Cerebellar nuclear complex (tissue), 1 donor: ENCODE measurements at regions not wholly inside any gene's neighbourhood (a gene's known extent, or its start where the extent isn't known, plus 50 kb on each side); places are given as distances from the start of the nearest gene placed in this dataset.
"Not testable (repeated sequence)": the region's sequence is repeated elsewhere in the genome, so short reads cannot be mapped to it uniquely, and the experiment has no call there.

Experiments
- DNase-seq, 2 experiments: peaks; one replicate each; lab custom pipeline; 2025; lab: John Stamatoyannopoulos, UW

GRCh38 chr15:96051598-96051997 lies 278.9 kb upstream of the NR2F2 start:
- DNase-seq: no peak

DNA sequence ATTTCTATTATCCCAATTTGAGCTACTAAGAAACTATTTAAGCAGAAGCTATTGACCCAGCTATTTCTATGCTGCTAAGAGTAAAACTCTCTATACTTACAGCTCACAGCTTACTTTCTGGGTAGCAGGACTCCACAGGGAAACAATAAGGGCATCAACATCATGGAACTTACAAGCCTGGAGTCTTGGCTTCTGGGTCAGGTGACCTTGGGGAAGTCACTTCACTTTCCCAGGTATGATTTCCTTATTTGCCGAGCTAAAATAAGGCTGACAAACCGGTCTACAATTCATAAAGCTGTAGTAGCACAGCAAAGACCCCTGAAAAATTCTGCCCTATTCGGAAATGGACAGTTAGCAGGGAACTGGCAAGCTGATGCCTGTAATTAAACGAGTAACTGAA lies 278.3 kb upstream of the NR2F2 start:
- DNase-seq: no peak

- DNase-seq: no peak
These were observed 277.9 kb upstream of the NR2F2 start for GRCh38 chr15:96052572-96053030.

DNA sequence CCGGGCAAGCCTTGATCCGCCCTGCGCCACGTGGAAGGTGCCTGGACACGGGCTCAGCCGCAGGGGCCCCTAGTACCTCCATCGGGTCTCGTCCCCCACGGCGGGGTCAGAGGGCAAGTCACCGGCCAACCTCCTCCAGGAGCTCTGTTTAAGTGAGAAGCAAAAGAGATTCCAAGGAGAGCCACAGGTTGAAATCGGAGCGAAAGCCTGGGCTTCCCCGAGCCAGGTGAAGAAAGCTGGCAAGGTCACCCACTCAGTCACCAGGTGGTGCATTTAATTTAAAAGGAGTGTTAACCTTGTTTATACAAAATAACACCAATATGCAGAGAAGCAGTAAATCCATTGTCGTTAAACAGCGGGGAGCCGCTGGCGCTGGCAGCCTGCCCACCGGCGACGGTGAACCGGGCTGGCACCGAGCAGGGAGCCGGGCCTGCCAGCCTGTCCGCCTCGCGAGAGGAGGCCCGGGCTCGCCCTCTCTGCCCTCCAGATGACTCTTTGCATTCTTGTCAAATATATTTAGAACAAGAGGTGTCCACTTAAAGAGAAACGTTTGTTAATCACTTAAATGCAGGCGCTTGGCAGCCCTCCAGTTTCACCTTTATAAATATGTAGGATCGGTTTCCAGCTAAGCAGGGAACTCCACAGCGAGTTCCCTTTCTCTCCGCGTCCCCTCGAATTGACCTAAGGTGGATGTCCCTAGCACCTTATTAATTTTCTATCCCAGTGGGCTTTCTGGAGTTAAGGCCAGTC lies 277.3 kb upstream of the NR2F2 start:
- no peak for DNase-seq

DNA sequence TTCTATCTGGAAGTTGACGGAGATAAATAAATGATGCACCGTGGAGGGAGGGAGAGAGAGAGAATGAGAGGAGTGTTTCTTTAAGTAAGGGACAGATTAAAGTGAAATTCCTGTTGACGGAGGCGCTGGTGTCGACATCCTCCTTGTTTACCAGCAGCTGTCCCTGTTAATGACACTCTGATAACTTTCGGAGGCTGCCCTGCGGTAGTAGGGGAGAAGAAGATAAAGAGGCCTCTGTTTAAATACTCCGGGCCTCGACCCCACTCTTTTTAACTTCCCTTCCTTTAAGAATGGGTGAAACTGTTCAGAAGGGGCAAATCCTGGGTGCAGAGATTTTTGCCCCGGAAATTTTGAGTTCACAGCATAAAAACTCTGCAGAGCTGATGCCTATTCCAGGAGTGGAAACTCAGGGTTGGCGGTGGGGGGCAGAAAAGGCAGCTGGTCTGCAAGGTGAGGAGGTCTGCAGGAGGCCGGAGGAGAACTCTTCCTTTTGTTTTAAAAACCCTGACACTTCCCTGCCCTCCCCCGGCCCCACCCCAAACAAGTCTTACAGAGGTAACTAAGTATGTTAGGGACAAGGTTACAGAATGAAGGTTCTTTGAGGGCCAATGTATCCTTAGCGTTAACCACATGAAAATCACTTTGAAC lies 276.6 kb upstream of the NR2F2 start:
- no peak for DNase-seq

DNA sequence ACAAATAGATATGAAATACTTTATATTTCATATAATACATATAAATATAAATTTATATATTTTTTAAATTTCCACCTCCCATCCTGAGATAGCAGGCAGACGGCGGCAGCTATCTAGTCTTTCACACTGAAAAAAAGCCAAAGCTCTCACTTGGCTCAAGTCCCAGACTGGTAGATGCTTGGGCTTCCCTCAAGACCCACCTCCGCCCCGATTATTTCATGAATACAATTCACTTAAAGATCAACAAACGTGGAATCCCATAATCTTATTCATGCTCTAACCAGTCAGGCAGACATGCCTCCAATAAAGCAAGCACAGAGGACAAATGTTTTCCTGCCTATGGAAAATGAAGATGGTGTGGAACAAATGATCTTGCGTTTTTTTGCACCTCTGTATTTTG lies 275.9 kb upstream of the NR2F2 start:
- DNase-seq: no peak

DNA sequence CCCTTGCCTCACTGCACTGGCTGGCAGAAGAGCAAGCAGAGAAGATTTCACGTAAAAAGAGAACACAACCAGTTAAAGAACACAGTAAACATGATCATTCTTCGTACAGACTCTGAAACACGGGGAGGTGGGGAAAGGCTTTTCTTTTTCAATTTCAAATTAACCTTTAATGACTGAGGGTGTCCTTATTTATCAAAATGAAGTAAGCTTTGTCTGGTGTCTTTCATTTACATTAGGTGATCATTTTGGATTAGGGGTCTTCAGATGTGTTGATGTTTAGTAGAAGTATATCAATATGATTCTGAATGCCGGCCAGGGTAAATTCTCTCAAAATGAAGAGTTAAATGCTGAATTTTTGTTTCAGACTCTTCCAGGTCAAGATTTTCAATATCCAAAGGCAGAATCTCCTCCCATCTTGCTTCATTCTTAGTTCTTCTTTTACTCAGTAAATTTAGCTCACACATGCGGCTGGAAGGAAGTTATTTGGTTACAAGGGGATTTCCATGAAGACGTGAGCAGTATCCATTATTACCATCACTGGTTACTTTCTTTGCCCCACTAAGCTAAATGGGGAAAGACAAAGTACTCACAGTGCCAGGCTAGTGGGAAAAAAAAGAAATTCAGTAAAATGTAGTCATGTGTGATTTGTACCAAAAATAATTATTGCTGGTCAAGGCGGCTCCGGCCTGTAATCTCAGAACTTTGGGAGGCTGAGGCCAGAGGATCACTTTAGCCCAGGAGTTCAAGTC lies 272.2 kb upstream of the NR2F2 start:
- DNase-seq: no peak

DNA sequence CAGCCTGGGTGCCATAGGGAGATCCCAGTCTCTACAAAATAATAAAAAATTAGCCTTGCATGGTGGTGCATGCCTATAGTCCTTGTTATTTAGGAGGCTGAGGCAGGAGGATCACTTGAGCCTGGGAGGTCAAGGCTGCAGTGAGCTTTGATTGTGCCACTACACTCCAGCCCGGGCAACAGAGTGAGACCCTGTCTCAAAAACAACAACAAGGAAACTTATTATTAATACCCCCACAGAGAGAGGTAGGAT lies 271.7 kb upstream of the NR2F2 start:
- not testable (repeated sequence) for DNase-seq

GRCh38 chr15:96060591-96060990 lies 269.9 kb upstream of the NR2F2 start:
- DNase-seq: not testable (repeated sequence)

- DNase-seq: no peak
These were observed 266.1 kb upstream of the NR2F2 start for GRCh38 chr15:96064351-96064756.

- no peak for DNase-seq
These were observed 264.4 kb upstream of the NR2F2 start for GRCh38 chr15:96066126-96066525.

DNA sequence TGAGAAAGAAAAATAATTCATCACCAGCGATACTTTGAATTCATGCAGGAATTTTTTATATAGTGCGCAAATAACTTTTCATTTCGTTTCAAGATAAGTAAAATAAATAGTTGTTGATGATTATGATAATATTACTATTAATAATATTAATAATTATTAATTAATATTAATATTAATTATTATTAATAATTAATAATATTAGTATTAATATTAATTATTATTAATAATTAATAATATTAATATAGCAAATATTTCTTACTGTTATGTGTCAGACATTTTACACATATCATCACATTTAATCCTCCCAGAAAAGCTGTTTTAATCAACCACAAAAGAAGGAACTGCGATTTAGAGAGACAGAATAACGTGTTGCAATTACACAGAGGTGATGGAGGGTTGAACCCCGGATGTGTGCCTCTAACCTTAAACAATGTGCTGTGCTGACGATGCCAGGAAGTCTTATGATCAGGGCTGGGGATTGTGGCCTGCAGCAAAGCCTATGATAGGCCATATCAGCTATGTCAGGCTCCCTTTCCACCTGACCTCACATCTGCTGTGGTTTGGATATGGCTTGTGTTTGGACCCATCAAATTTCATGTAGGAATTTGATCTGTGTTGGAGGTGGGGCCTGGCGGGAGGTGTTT lies 263.5 kb upstream of the NR2F2 start:
- DNase-seq: no peak

DNA sequence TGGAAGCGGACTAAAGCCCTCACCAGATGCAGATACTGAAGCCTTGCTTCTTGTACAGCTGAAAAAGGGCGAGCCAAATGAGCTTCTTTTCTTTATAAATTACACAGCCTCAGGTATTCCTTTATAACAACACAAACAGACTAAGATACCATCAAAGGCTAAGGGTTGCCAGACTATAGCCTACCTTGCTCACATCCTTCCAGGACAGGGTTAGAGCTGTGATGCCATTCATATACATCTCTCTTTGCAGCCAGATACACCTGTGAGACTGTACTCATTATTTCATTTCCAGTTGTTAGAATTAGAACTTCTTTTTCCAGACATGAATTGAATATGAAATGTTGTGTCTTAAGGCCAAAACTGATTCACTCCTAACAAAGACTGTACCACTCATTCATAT lies 262.8 kb upstream of the NR2F2 start:
- DNase-seq: no peak

- DNase-seq: no peak
These were observed 261.6 kb upstream of the NR2F2 start for GRCh38 chr15:96068897-96069296.

- DNase-seq: no peak
These were observed 259.9 kb upstream of the NR2F2 start for GRCh38 chr15:96070636-96071035.

DNA sequence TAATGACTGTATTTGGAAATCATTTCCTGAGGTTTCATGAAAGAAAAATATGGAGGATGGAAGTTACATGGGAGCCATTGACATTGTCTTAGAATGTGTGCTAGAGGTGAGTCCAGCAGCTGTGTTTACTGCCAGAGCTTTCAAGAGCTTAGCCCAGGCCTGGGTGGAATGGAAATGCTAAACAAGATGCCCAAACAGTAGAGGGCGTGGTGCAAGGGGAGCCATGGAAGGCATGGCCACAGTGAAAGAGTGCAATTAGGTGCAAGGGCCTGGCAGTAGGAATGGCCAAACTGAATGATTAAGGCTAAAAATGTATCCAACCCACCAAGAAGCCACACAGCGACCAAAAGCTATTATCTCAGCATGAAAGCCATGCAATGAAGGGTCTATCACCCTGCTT lies 257.7 kb upstream of the NR2F2 start:
- DNase-seq: no peak

GRCh38 chr15:96073908-96074307 lies 256.6 kb upstream of the NR2F2 start:
- no peak for DNase-seq

- no peak for DNase-seq
These were observed 254.6 kb upstream of the NR2F2 start for GRCh38 chr15:96075895-96076294.

DNA sequence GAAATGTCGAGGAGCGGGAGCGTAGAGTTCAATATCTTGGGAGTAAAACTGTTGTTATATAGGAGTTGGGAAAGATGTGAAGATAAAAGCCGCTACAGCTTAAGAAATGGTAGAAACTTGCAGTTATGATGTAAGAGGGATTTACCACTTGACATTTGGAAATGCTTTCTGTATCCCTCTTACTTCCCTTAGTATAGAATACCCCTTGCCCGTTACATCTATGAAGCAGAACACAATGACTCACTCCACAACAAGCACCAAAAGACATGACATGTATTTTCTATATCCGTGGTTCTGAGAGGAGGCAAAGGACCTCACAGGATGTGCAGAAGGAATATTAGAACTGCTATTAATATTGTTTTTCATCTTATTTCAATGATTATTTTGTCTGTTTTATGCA lies 254.2 kb upstream of the NR2F2 start:
- DNase-seq: no peak

DNA sequence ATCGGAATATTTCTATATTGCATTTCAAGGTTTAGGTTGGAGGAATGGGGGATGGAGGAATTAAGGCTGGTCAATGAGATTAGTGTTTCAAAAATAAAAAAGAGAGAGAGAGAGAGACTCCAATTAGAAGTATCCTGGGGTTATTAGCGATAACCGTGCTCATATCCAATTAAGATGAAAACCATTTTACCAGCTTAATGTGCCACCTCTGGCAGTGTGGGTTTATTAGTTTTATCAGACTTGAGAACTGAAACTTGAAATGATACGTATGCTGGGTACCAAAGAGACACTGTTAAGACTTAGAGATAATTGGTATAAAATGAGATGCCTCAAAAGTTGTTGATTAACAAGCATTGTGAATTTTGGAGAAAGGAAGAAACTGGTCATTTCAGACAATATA lies 251.5 kb upstream of the NR2F2 start:
- no peak for DNase-seq

DNA sequence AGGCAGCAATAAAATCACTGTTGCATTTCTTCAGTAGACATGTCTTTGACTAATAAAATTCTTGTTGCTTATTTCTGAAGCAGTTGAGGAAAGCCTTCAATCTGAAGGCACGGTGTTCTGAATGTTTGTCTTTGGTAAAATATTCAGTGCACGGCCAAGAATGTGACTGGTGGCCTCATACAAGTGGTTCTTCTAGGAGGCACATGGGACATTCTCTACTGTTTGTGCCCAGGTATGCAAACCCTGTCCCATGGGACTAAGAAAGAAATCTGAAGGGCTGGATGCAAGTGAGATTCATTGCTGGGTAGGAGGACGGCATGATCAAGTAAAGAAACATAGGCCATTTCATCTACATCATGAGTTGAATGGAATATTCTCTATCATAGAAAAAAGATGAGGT lies 250.6 kb upstream of the NR2F2 start:
- no peak for DNase-seq

- no peak for DNase-seq
These were observed 244.3 kb upstream of the NR2F2 start for GRCh38 chr15:96086164-96086563.
